HepG2 (cell line): ENCODE measurements at regions not wholly inside any gene's neighbourhood (a gene's known extent, or its start where the extent isn't known, plus 50 kb on each side); places are given as distances from the start of the nearest gene placed in this dataset.

Experiments used
- POLR2A ChIP-seq, 2 experiments: IDR thresholded peaks; 2 replicates each; pipeline ENCODE4 v1.6.1; 2011; ENCODE audit warnings: low read depth in 2 of 2, low read length in 2 of 2, mild to moderate bottlenecking in 1 of 2, moderate library complexity in 1 of 2; ENCODE audit not compliant: insufficient read depth in 1 of 2
- REPIN1 ChIP-seq: sonication (generic); formaldehyde crosslinking; IDR thresholded peaks from 2 replicates; pipeline ENCODE4 v1.8.0; 2022; ENCODE audit warnings: missing genetic modification reagents, low read depth, mild to moderate bottlenecking, borderline replicate concordance
- TF ChIP-seq, protein P1 (sequence below): sonication (generic); formaldehyde crosslinking; IDR thresholded peaks from 2 replicates; pipeline ENCODE4 v1.9.0; 2021; ENCODE audit warnings: missing genetic modification reagents, borderline replicate concordance
- TF ChIP-seq, protein P2 (sequence below): sonication (generic); formaldehyde crosslinking; IDR thresholded peaks from 2 replicates; pipeline ENCODE4 v1.5.0; 2020; ENCODE audit warnings: mild to moderate bottlenecking, missing genetic modification reagents, moderate library complexity

DNA sequence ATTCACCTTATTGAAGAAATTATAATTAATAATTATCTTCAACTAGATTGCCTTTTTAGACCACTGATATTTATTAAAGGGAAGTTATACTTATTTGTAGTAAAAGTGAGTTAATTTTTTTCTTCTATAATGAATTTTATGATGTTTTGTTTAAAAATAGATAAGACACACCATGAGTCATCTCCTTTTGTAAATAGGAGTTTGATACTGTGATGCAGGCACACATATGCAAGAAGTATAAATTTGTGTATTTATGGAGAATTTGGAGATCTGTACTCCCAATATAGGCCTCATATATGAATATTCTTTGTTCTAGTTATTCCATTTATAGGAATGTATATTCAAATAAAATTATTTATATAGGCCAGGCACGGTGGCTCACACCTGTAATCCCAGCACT is 703.5 kb upstream of the CHAC2 start:
- no peak for TF ChIP-seq REPIN1 (CRISPR knock-in tag)
- TF ChIP-seq POLR2A (IDR thresholded peaks at IDR 0.05; ENCODE audit: insufficient read depth in 1 of 2, low read depth in 2 of 2, low read length in 2 of 2) = no peak
- TF ChIP-seq, protein P1, sequence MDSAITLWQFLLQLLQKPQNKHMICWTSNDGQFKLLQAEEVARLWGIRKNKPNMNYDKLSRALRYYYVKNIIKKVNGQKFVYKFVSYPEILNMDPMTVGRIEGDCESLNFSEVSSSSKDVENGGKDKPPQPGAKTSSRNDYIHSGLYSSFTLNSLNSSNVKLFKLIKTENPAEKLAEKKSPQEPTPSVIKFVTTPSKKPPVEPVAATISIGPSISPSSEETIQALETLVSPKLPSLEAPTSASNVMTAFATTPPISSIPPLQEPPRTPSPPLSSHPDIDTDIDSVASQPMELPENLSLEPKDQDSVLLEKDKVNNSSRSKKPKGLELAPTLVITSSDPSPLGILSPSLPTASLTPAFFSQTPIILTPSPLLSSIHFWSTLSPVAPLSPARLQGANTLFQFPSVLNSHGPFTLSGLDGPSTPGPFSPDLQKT (CRISPR knock-in tag) = no peak
- TF ChIP-seq, protein P2, sequence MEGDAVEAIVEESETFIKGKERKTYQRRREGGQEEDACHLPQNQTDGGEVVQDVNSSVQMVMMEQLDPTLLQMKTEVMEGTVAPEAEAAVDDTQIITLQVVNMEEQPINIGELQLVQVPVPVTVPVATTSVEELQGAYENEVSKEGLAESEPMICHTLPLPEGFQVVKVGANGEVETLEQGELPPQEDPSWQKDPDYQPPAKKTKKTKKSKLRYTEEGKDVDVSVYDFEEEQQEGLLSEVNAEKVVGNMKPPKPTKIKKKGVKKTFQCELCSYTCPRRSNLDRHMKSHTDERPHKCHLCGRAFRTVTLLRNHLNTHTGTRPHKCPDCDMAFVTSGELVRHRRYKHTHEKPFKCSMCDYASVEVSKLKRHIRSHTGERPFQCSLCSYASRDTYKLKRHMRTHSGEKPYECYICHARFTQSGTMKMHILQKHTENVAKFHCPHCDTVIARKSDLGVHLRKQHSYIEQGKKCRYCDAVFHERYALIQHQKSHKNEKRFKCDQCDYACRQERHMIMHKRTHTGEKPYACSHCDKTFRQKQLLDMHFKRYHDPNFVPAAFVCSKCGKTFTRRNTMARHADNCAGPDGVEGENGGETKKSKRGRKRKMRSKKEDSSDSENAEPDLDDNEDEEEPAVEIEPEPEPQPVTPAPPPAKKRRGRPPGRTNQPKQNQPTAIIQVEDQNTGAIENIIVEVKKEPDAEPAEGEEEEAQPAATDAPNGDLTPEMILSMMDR = no peak
